ENCODE measurements at regions not wholly inside any gene's neighbourhood (a gene's known extent, or its start where the extent isn't known, plus 50 kb on each side); places are given as distances from the start of the nearest gene placed in this dataset.

- Mint-ChIP-seq H3K9me3 (peaks cover 0 to 2% (median 0%) of the 10 kb centered on the region in 5 donors), H3K36me3 (peaks cover 0 to 1% (median 0%) of the 10 kb centered on the region in 3 donors), H3K4me1 (peaks cover 7 to 8% (median 8%) of the 10 kb centered on the region in 3 donors), H3K4me3 (no peak overlapping the region), H3K27ac (peak overlapping the region in 1 of 8 donors; percentile 80), H3K27me3 (peaks cover 0 to 2% of the 10 kb centered on the region in 2 donors)
- POLR2A ChIA-PET: no interaction called here
- Histone ChIP-seq H3K27me3 (ENCODE audit: insufficient read depth, low read length, poor library complexity, severe bottlenecking) (no peaks in the 10 kb centered on the region), H3K9me3 (ENCODE audit: low read length) (no peaks in the 10 kb centered on the region), H3K4me1 (ENCODE audit: insufficient read depth, low read length) (no peaks in the 10 kb centered on the region), H3K4me3 (ENCODE audit: low read length) (no peak overlapping the region), H3K36me3 (ENCODE audit: insufficient read depth, low read length) (no peaks in the 10 kb centered on the region), H3K27ac (ENCODE audit: low read depth, low read length) (no peak overlapping the region)
- CTCF ChIA-PET: no interaction called here
- DNase-seq: no peak
Observed at GRCh38 chr14:34013721-34014060, 62.8 kb upstream of the EGLN3 start.

- H3K4me1 ChIP-seq (ENCODE audit: insufficient read depth, low read length): no peaks in the 10 kb centered on the region
Observed at GRCh38 chr14:34012978-34013720, 62.3 kb upstream of the EGLN3 start.

GRCh38 chr14:34012369-34012768 is 61.5 kb upstream of the EGLN3 start:
- CTCF ChIA-PET: no interaction called here
- H3K27ac ChIP-seq (ENCODE audit: low read depth, low read length): no peak overlapping the region

More at GRCh38 chr14:34012978-34013720, 62.3 kb upstream of the EGLN3 start:
- H3K36me3 Mint-ChIP-seq: peaks cover 0 to 1% (median 0%) of the 10 kb centered on the region in 3 donors
- H3K9me3 Mint-ChIP-seq: peaks cover 0 to 2% (median 0%) of the 10 kb centered on the region in 5 donors
- H3K27ac ChIP-seq (ENCODE audit: low read depth, low read length): no peak overlapping the region
- ChIA-PET POLR2A (no interaction called here), CTCF (no interaction called here)
- no peaks in the 10 kb centered on the region for H3K27me3 ChIP-seq (ENCODE audit: insufficient read depth, low read length, poor library complexity, severe bottlenecking)
- no peaks in the 10 kb centered on the region for H3K36me3 ChIP-seq (ENCODE audit: insufficient read depth, low read length)
- peak overlapping the region in 1 of 8 donors; percentile 80 for H3K27ac Mint-ChIP-seq
- peaks cover 0 to 2% of the 10 kb centered on the region in 2 donors for H3K27me3 Mint-ChIP-seq
- no peaks in the 10 kb centered on the region for H3K9me3 ChIP-seq (ENCODE audit: low read length)
- H3K4me1 Mint-ChIP-seq: peaks cover 2 to 3% (median 2%) of the 10 kb centered on the region in 3 donors
- no peak overlapping the region for H3K4me3 ChIP-seq (ENCODE audit: low read length)
- peak overlapping the region in 1 of 7 donors; percentile 12 for H3K4me3 Mint-ChIP-seq
- no peak for DNase-seq

GRCh38 chr14:34009956-34010355 is 59.1 kb upstream of the EGLN3 start:
- Histone ChIP-seq H3K27ac (ENCODE audit: low read depth, low read length) (no peak overlapping the region), H3K36me3 (ENCODE audit: insufficient read depth, low read length) (no peaks in the 10 kb centered on the region), H3K4me1 (ENCODE audit: insufficient read depth, low read length) (no peaks in the 10 kb centered on the region), H3K9me3 (ENCODE audit: low read length) (no peaks in the 10 kb centered on the region), H3K27me3 (ENCODE audit: insufficient read depth, low read length, poor library complexity, severe bottlenecking) (no peaks in the 10 kb centered on the region), H3K4me3 (ENCODE audit: low read length) (no peak overlapping the region)
- H3K27ac Mint-ChIP-seq: no peak overlapping the region
- POLR2A ChIA-PET: no interaction called here
- no peak for DNase-seq
- H3K9me3 Mint-ChIP-seq: peaks cover 0 to 2% (median 0%) of the 10 kb centered on the region in 5 donors
- peaks cover 0 to 3% (median 0%) of the 10 kb centered on the region in 3 donors for H3K4me1 Mint-ChIP-seq
- peaks cover 0 to 4% of the 10 kb centered on the region in 2 donors for H3K27me3 Mint-ChIP-seq
- peaks cover 0 to 1% (median 0%) of the 10 kb centered on the region in 3 donors for H3K36me3 Mint-ChIP-seq
- CTCF ChIA-PET: no interaction called here
- H3K4me3 Mint-ChIP-seq: no peak overlapping the region

More at GRCh38 chr14:34012369-34012768, 61.5 kb upstream of the EGLN3 start:
- no peaks in the 10 kb centered on the region for H3K9me3 ChIP-seq (ENCODE audit: low read length)
- POLR2A ChIA-PET: no interaction called here
- H3K27me3 ChIP-seq (ENCODE audit: insufficient read depth, low read length, poor library complexity, severe bottlenecking): no peaks in the 10 kb centered on the region
- H3K9me3 Mint-ChIP-seq: peaks cover 0 to 2% (median 0%) of the 10 kb centered on the region in 5 donors
- no peaks in the 10 kb centered on the region for H3K4me1 ChIP-seq (ENCODE audit: insufficient read depth, low read length)
- H3K4me3 Mint-ChIP-seq: no peak overlapping the region
- no peaks in the 10 kb centered on the region for H3K4me1 Mint-ChIP-seq
- peaks cover 0 to 2% of the 10 kb centered on the region in 2 donors for H3K27me3 Mint-ChIP-seq
- peaks cover 0 to 1% (median 0%) of the 10 kb centered on the region in 3 donors for H3K36me3 Mint-ChIP-seq
- no peak overlapping the region for H3K4me3 ChIP-seq (ENCODE audit: low read length)
- no peak for DNase-seq
- H3K36me3 ChIP-seq (ENCODE audit: insufficient read depth, low read length): no peaks in the 10 kb centered on the region
- no peak overlapping the region for H3K27ac Mint-ChIP-seq

DNA sequence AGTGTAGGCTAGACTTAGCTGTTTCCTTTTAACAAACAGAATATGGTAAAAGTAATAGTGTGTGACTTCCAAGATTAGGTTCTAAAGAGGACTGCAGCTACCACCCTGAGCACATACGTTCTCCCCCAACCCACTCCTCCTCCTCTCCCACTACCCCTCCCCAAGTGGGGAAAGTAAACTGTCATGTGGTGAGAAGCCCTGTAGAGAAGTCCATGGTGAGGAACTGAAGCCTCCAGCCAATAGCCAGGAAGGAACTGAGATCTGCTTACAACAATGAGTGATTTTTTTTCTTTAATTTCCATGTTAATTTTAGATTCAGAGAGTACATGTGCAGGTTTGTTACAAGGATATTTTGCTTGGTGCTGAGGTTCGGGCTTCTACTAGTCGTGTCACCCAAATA is 57.0 kb upstream of the EGLN3 start:
- ChIA-PET CTCF (no interaction called here), POLR2A (no interaction called here)
- no peak for DNase-seq
- Histone ChIP-seq H3K9me3 (ENCODE audit: low read length) (no peaks in the 10 kb centered on the region), H3K36me3 (ENCODE audit: insufficient read depth, low read length) (no peaks in the 10 kb centered on the region), H3K4me1 (ENCODE audit: insufficient read depth, low read length) (no peaks in the 10 kb centered on the region), H3K4me3 (ENCODE audit: low read length) (no peak overlapping the region), H3K27me3 (ENCODE audit: insufficient read depth, low read length, poor library complexity, severe bottlenecking) (no peaks in the 10 kb centered on the region), H3K27ac (ENCODE audit: low read depth, low read length) (no peak overlapping the region)
- no peak overlapping the region for H3K27ac Mint-ChIP-seq
- peaks cover 0 to 2% (median 0%) of the 10 kb centered on the region in 5 donors for H3K9me3 Mint-ChIP-seq
- H3K4me1 Mint-ChIP-seq: peaks cover 0 to 3% (median 0%) of the 10 kb centered on the region in 3 donors
- no peak overlapping the region for H3K4me3 Mint-ChIP-seq
- peaks cover 0 to 1% (median 0%) of the 10 kb centered on the region in 3 donors for H3K36me3 Mint-ChIP-seq
- peaks cover 0 to 4% of the 10 kb centered on the region in 2 donors for H3K27me3 Mint-ChIP-seq

DNA sequence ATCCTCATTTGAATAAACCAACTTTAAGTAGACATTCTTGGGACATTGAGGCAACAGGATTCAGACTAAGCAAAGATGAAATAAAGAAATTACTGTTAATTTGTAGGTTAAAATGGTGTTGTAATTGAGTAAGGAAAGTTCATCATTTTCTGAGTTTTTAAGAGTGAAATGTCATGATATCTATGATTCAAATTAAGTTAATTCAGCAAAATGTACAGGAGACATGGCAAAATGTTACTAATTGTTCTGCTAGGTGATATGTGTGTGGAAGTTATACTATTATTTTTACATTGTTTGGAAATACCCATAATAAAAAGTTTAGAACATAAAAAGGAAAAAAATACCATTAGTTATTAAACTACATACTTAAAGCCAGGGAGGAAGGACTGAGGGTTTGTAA is 55.0 kb upstream of the EGLN3 start:
- no peak overlapping the region for H3K27ac ChIP-seq (ENCODE audit: low read depth, low read length)
- Mint-ChIP-seq H3K27me3 (peaks cover 0 to 1% of the 10 kb centered on the region in 2 donors), H3K4me1 (peaks cover 0 to 4% (median 3%) of the 10 kb centered on the region in 3 donors), H3K36me3 (peaks cover 0 to 4% (median 0%) of the 10 kb centered on the region in 3 donors), H3K9me3 (no peaks in the 10 kb centered on the region), H3K27ac (no peak overlapping the region), H3K4me3 (no peak overlapping the region)
- ChIA-PET POLR2A (no interaction called here), CTCF (no interaction called here)
- no peaks in the 10 kb centered on the region for H3K9me3 ChIP-seq (ENCODE audit: low read length)
- H3K4me1 ChIP-seq (ENCODE audit: insufficient read depth, low read length): no peaks in the 10 kb centered on the region
- no peak for DNase-seq
- H3K36me3 ChIP-seq (ENCODE audit: insufficient read depth, low read length): no peaks in the 10 kb centered on the region
- H3K27me3 ChIP-seq (ENCODE audit: insufficient read depth, low read length, poor library complexity, severe bottlenecking): no peaks in the 10 kb centered on the region
- H3K4me3 ChIP-seq (ENCODE audit: low read length): no peak overlapping the region

- no peak for DNase-seq
- H3K27me3 Mint-ChIP-seq: peaks cover 0 to 1% of the 10 kb centered on the region in 2 donors
- Histone ChIP-seq H3K27ac (ENCODE audit: low read depth, low read length) (no peak overlapping the region), H3K27me3 (ENCODE audit: insufficient read depth, low read length, poor library complexity, severe bottlenecking) (no peaks in the 10 kb centered on the region), H3K9me3 (ENCODE audit: low read length) (no peaks in the 10 kb centered on the region), H3K36me3 (ENCODE audit: insufficient read depth, low read length) (no peaks in the 10 kb centered on the region), H3K4me3 (ENCODE audit: low read length) (no peak overlapping the region), H3K4me1 (ENCODE audit: insufficient read depth, low read length) (no peaks in the 10 kb centered on the region)
- ChIA-PET POLR2A (no interaction called here), CTCF (no interaction called here)
- H3K4me3 Mint-ChIP-seq: no peak overlapping the region
- H3K36me3 Mint-ChIP-seq: peaks cover 0 to 4% (median 0%) of the 10 kb centered on the region in 3 donors
- no peak overlapping the region for H3K27ac Mint-ChIP-seq
- no peaks in the 10 kb centered on the region for H3K9me3 Mint-ChIP-seq
- peaks cover 0 to 4% (median 3%) of the 10 kb centered on the region in 3 donors for H3K4me1 Mint-ChIP-seq
Observed at GRCh38 chr14:34004881-34005280, 54.0 kb upstream of the EGLN3 start.

DNA sequence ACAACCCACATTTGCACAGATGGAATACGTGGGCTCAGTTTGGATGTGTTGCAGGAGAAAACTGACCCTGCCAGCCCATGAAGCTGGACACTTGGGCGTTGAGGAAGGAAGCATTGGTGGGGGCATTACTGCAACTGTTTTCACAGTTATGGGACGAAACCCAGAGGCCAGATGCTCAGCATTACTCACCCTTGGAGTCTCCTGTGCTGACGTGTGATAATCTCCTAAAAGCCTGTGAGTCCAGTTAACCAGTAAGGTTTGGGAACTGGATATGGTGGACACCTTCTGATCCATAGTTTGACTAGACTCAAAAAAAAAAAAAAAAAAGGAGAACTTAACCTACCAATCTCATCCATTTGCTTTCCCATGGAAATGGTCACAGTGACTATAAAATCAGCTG is 52.8 kb upstream of the EGLN3 start:
- no peak overlapping the region for H3K4me3 Mint-ChIP-seq
- H3K4me3 ChIP-seq (ENCODE audit: low read length): no peak overlapping the region
- no peaks in the 10 kb centered on the region for H3K4me1 ChIP-seq (ENCODE audit: insufficient read depth, low read length)
- H3K27ac Mint-ChIP-seq: peak overlapping the region in 2 of 8 donors; percentile 5 to 14
- no peak overlapping the region for H3K27ac ChIP-seq (ENCODE audit: low read depth, low read length)
- no peaks in the 10 kb centered on the region for H3K9me3 Mint-ChIP-seq
- ChIA-PET POLR2A (no interaction called here), CTCF (no interaction called here)
- H3K27me3 ChIP-seq (ENCODE audit: insufficient read depth, low read length, poor library complexity, severe bottlenecking): no peaks in the 10 kb centered on the region
- H3K4me1 Mint-ChIP-seq: peaks cover 0 to 4% (median 3%) of the 10 kb centered on the region in 3 donors
- no peak for DNase-seq
- no peaks in the 10 kb centered on the region for H3K9me3 ChIP-seq (ENCODE audit: low read length)
- H3K36me3 ChIP-seq (ENCODE audit: insufficient read depth, low read length): no peaks in the 10 kb centered on the region
- peaks cover 0 to 1% of the 10 kb centered on the region in 2 donors for H3K27me3 Mint-ChIP-seq
- H3K36me3 Mint-ChIP-seq: peaks cover 0 to 2% (median 0%) of the 10 kb centered on the region in 3 donors

All from CD8-positive, alpha-beta memory T cell (primary cell).